ENCODE measurements at regions not wholly inside any gene's neighbourhood (a gene's known extent, or its start where the extent isn't known, plus 50 kb on each side); places are given as distances from the start of the nearest gene placed in this dataset.

GRCh38 chr11:80636999-80637398 lies 1196.2 kb upstream of the TENM4 start:
- Histone ChIP-seq H3K79me2 (ENCODE audit: insufficient read depth, low read depth, low read length) (no peaks in the 10 kb centered on the region), H3K4me2 (ENCODE audit: low read length) (no peak overlapping the region), H3K9me2 (ENCODE audit: insufficient read depth, low read length) (no peaks in the 10 kb centered on the region), H3K9me3 (ENCODE audit: low read length) (no peaks in the 10 kb centered on the region), H2AFZ (ENCODE audit: low read length) (no peak overlapping the region), H3K4me3 (ENCODE audit: low read depth, low read length, poor library complexity, severe bottlenecking) (no peak overlapping the region), H3K36me3 (ENCODE audit: insufficient read depth, low read length) (no peaks in the 10 kb centered on the region), H3K27ac (ENCODE audit: low read depth, low read length, poor library complexity, severe bottlenecking) (no peak overlapping the region), H4K20me1 (ENCODE audit: insufficient read depth, low read length) (no peaks in the 10 kb centered on the region), H3K4me1 (ENCODE audit: insufficient read depth, low read length, poor library complexity, severe bottlenecking) (no peaks in the 10 kb centered on the region)
- no peak for DNase-seq (ENCODE audit: low spot score)
- CTCF ChIA-PET (ENCODE audit: unreplicated experiment) = no interaction called here
- intact Hi-C loops (cut with micrococcal nuclease; ENCODE audit: unreplicated experiment) = no loop called here
- BruUV-seq (replicated peaks) = no TSS peak
- TF ChIP-seq, protein P1, sequence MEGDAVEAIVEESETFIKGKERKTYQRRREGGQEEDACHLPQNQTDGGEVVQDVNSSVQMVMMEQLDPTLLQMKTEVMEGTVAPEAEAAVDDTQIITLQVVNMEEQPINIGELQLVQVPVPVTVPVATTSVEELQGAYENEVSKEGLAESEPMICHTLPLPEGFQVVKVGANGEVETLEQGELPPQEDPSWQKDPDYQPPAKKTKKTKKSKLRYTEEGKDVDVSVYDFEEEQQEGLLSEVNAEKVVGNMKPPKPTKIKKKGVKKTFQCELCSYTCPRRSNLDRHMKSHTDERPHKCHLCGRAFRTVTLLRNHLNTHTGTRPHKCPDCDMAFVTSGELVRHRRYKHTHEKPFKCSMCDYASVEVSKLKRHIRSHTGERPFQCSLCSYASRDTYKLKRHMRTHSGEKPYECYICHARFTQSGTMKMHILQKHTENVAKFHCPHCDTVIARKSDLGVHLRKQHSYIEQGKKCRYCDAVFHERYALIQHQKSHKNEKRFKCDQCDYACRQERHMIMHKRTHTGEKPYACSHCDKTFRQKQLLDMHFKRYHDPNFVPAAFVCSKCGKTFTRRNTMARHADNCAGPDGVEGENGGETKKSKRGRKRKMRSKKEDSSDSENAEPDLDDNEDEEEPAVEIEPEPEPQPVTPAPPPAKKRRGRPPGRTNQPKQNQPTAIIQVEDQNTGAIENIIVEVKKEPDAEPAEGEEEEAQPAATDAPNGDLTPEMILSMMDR (conservative IDR thresholded peaks at IDR 0.05; ENCODE audit: low read length) = no peak
- TF ChIP-seq EZH2phosphoT487 (IDR thresholded peaks at IDR 0.05; ENCODE audit: borderline replicate concordance, low read depth, low read length) = no peak
- POLR2A ChIA-PET = interaction anchor here (1.0 kb wide), 1 partner anchor 9 kb away, joined by 3 read pairs; no protein-coding TSS in a partner anchor

DNA sequence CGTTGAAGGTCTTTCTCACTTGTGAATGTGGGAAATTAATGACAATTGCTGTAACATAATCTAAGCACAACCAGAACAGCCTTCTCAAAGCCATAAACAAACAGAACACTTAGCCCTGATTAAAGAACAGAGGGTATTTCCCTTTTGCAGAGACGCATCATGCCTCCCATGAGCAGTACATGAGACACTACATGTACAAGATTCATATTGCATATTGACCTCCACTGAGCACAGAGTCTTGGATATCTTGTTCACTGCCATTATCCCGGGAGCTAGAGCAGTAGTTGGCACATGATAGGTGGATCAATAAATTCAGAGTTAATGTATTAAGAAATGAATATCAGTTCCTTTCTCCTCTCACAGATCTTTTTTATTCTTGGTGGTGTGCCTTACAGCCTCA lies 1194.3 kb upstream of the TENM4 start:
- Histone ChIP-seq H3K27ac (ENCODE audit: low read depth, low read length, poor library complexity, severe bottlenecking) (no peak overlapping the region), H3K9me2 (ENCODE audit: insufficient read depth, low read length) (no peaks in the 10 kb centered on the region), H3K9me3 (ENCODE audit: low read length) (no peaks in the 10 kb centered on the region), H2AFZ (ENCODE audit: low read length) (no peak overlapping the region), H4K20me1 (ENCODE audit: insufficient read depth, low read length) (no peaks in the 10 kb centered on the region), H3K4me2 (ENCODE audit: low read length) (no peak overlapping the region), H3K36me3 (ENCODE audit: insufficient read depth, low read length) (no peaks in the 10 kb centered on the region), H3K4me1 (ENCODE audit: insufficient read depth, low read length, poor library complexity, severe bottlenecking) (no peaks in the 10 kb centered on the region), H3K4me3 (ENCODE audit: low read depth, low read length, poor library complexity, severe bottlenecking) (no peak overlapping the region), H3K79me2 (ENCODE audit: insufficient read depth, low read depth, low read length) (no peaks in the 10 kb centered on the region)
- BruUV-seq (replicated peaks) = no TSS peak
- no peak for TF ChIP-seq EZH2phosphoT487 (IDR thresholded peaks at IDR 0.05; ENCODE audit: borderline replicate concordance, low read depth, low read length)
- TF ChIP-seq, protein P1 (conservative IDR thresholded peaks at IDR 0.05; ENCODE audit: low read length) = no peak
- POLR2A ChIA-PET = no interaction called here
- DNase-seq (ENCODE audit: low spot score) = no peak
- intact Hi-C loops (cut with micrococcal nuclease; ENCODE audit: unreplicated experiment) = no loop called here
- CTCF ChIA-PET (ENCODE audit: unreplicated experiment) = no interaction called here

DNA sequence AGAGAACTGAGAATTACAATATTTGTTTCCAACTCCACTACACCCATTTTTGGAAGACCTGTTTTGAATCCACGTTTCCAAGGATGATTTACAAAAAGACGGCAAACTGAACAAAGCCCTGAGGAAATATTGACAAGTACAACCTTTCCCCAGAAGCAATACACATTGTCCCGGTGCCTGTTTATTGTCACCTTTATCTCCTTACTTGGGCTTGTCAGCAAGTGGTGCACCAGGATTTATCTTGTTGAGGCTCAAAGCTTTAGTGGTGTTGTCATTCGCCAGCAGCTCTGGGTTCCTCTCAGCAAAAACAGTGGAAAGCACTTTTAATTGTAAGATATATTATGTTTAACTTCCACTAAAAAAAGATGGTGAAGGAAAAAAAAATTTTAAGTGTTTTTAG lies 1191.9 kb upstream of the TENM4 start:
- no peak overlapping the region for H2AFZ ChIP-seq (ENCODE audit: low read length)
- ChIA-PET CTCF (ENCODE audit: unreplicated experiment) (no interaction called here), POLR2A (no interaction called here)
- H4K20me1 ChIP-seq (ENCODE audit: insufficient read depth, low read length) = no peaks in the 10 kb centered on the region
- no peaks in the 10 kb centered on the region for H3K36me3 ChIP-seq (ENCODE audit: insufficient read depth, low read length)
- TF ChIP-seq, protein P1 (conservative IDR thresholded peaks at IDR 0.05; ENCODE audit: low read length) = no peak
- TF ChIP-seq EZH2phosphoT487 (IDR thresholded peaks at IDR 0.05; ENCODE audit: borderline replicate concordance, low read depth, low read length) = no peak
- no peaks in the 10 kb centered on the region for H3K4me1 ChIP-seq (ENCODE audit: insufficient read depth, low read length, poor library complexity, severe bottlenecking)
- H3K4me2 ChIP-seq (ENCODE audit: low read length) = no peak overlapping the region
- H3K9me2 ChIP-seq (ENCODE audit: insufficient read depth, low read length) = no peaks in the 10 kb centered on the region
- no peak overlapping the region for H3K4me3 ChIP-seq (ENCODE audit: low read depth, low read length, poor library complexity, severe bottlenecking)
- intact Hi-C loops (cut with micrococcal nuclease; ENCODE audit: unreplicated experiment) = no loop called here
- DNase-seq (ENCODE audit: low spot score) = no peak
- H3K79me2 ChIP-seq (ENCODE audit: insufficient read depth, low read depth, low read length) = no peaks in the 10 kb centered on the region
- no peak overlapping the region for H3K27ac ChIP-seq (ENCODE audit: low read depth, low read length, poor library complexity, severe bottlenecking)
- H3K9me3 ChIP-seq (ENCODE audit: low read length) = no peaks in the 10 kb centered on the region
- no TSS peak for BruUV-seq (replicated peaks)
